ENCODE measurements at regions not wholly inside any gene's neighbourhood (a gene's known extent, or its start where the extent isn't known, plus 50 kb on each side); places are given as distances from the start of the nearest gene placed in this dataset.
"Not testable (repeated sequence)": the region's sequence is repeated elsewhere in the genome, so short reads cannot be mapped to it uniquely, and the experiment has no call there.

DNA sequence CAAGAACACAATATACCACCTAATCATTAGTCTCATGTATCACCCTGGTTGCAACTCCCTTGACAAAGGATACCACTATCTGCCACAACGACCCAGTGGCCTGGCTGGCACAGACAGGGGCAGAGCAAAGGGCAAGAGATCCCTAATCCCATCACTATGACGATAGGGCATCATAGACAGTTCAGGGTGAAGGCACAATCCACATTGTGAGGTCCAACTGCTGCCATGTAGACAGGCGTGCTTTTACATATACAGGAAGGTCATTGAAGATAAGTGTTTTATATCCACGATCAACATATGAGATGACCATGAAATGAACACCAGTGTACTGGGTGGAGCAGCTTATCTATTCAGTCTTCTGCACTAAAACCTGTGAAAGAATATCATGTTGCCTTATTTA, 94.6 kb downstream of the IGLL1 start:
- H3K27ac ChIP-seq (ENCODE audit: poor library complexity, severe bottlenecking): no peak overlapping the region
- ATAC-seq (ENCODE audit: low read depth) (peak; percentile 86), DNase-seq (ENCODE audit: low spot score) (no peak)
- no peak overlapping the region for H3K4me3 ChIP-seq (ENCODE audit: severe bottlenecking)
- H3K4me1 ChIP-seq (ENCODE audit: insufficient read depth, poor library complexity, severe bottlenecking): no peaks in the 10 kb centered on the region
- TF ChIP-seq, protein P1, sequence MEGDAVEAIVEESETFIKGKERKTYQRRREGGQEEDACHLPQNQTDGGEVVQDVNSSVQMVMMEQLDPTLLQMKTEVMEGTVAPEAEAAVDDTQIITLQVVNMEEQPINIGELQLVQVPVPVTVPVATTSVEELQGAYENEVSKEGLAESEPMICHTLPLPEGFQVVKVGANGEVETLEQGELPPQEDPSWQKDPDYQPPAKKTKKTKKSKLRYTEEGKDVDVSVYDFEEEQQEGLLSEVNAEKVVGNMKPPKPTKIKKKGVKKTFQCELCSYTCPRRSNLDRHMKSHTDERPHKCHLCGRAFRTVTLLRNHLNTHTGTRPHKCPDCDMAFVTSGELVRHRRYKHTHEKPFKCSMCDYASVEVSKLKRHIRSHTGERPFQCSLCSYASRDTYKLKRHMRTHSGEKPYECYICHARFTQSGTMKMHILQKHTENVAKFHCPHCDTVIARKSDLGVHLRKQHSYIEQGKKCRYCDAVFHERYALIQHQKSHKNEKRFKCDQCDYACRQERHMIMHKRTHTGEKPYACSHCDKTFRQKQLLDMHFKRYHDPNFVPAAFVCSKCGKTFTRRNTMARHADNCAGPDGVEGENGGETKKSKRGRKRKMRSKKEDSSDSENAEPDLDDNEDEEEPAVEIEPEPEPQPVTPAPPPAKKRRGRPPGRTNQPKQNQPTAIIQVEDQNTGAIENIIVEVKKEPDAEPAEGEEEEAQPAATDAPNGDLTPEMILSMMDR (IDR thresholded peaks at IDR 0.05; ENCODE audit: poor library complexity, severe bottlenecking): no peak
- H3K9me3 ChIP-seq (ENCODE audit: severe bottlenecking): no peaks in the 10 kb centered on the region
- no peaks in the 10 kb centered on the region for H3K36me3 ChIP-seq (ENCODE audit: low read depth)
- H3K27me3 ChIP-seq (ENCODE audit: insufficient read depth, poor library complexity, severe bottlenecking): peaks cover 8% of the 10 kb centered on the region

DNA sequence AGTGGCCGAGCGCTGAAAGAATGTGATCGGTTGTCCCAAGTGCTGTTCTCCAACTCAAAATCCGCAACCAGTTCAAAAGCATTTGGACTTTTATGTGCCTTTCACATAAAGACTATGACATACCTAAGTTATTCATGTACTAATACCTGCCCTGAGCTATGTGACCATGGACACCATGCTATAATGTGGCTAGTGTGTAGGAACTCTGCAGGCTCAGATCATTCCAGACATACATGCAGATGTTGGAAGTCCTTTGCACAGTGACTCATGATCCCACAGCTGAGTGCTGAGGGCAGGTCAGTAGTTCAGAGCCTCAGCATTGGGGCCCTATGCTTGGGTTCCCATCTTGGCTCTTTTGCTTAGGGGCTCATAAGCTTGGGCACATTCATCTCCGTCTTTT, 95.4 kb downstream of the IGLL1 start:
- TF ChIP-seq, protein P1 (IDR thresholded peaks at IDR 0.05; ENCODE audit: poor library complexity, severe bottlenecking): no peak
- Histone ChIP-seq H3K4me1 (ENCODE audit: insufficient read depth, poor library complexity, severe bottlenecking) (no peaks in the 10 kb centered on the region), H3K9me3 (ENCODE audit: severe bottlenecking) (no peaks in the 10 kb centered on the region), H3K27ac (ENCODE audit: poor library complexity, severe bottlenecking) (no peak overlapping the region), H3K36me3 (ENCODE audit: low read depth) (no peaks in the 10 kb centered on the region), H3K27me3 (ENCODE audit: insufficient read depth, poor library complexity, severe bottlenecking) (peaks cover 8% of the 10 kb centered on the region), H3K4me3 (ENCODE audit: severe bottlenecking) (no peak overlapping the region)
- no peak for DNase-seq (ENCODE audit: low spot score)
- ATAC-seq (ENCODE audit: low read depth): no peak

DNA sequence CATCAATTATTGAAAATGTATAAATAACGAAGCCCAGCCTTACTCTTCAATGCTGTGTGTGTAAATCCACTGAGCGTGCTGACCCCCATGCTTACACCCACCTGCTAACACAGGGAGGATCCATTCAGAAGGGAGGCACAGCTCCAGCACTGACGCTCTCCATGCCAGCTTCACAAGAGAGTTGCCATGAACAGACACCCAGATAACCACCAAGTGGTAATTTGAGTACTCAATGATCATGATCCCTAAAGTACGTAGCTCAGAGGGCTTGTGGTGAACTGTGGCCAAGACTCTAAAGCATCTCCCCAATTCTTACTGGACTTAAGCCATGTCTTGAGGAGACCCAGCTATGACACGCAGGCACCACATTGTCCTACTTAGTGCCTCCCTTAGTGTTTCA, 98.7 kb downstream of the IGLL1 start:
- Histone ChIP-seq H3K4me1 (ENCODE audit: insufficient read depth, poor library complexity, severe bottlenecking) (no peaks in the 10 kb centered on the region), H3K36me3 (ENCODE audit: low read depth) (no peaks in the 10 kb centered on the region), H3K4me3 (ENCODE audit: severe bottlenecking) (no peak overlapping the region), H3K27ac (ENCODE audit: poor library complexity, severe bottlenecking) (no peak overlapping the region), H3K27me3 (ENCODE audit: insufficient read depth, poor library complexity, severe bottlenecking) (peaks cover 3% of the 10 kb centered on the region), H3K9me3 (ENCODE audit: severe bottlenecking) (no peaks in the 10 kb centered on the region)
- no peak for ATAC-seq (ENCODE audit: low read depth)
- DNase-seq (ENCODE audit: low spot score): no peak
- TF ChIP-seq, protein P1 (IDR thresholded peaks at IDR 0.05; ENCODE audit: poor library complexity, severe bottlenecking): no peak

DNA sequence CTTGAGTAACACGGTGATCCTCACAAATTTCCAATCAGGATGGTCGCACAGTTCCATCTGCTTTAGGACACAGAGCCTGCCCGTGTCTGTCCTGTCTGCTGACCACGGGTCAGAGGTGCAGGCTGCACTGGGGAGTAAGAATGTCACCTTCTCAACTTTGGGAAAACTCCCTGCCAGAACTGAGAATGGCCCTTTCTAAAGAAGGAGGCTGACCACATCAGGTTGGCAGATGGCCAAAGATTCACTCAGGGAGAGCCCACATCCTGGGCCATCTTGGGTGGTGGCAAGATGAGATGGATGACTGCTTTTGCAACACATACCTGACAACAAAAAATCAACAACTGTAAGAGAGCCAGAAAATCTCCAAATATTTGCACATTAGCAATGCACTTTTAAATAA, 101.9 kb downstream of the IGLL1 start:
- no peaks in the 10 kb centered on the region for H3K9me3 ChIP-seq (ENCODE audit: severe bottlenecking)
- no peaks in the 10 kb centered on the region for H3K4me1 ChIP-seq (ENCODE audit: insufficient read depth, poor library complexity, severe bottlenecking)
- TF ChIP-seq, protein P1 (IDR thresholded peaks at IDR 0.05; ENCODE audit: poor library complexity, severe bottlenecking): no peak
- H3K4me3 ChIP-seq (ENCODE audit: severe bottlenecking): no peak overlapping the region
- H3K27ac ChIP-seq (ENCODE audit: poor library complexity, severe bottlenecking): no peak overlapping the region
- ATAC-seq (ENCODE audit: low read depth) (no peak), DNase-seq (ENCODE audit: low spot score) (no peak)
- H3K27me3 ChIP-seq (ENCODE audit: insufficient read depth, poor library complexity, severe bottlenecking): no peaks in the 10 kb centered on the region
- no peaks in the 10 kb centered on the region for H3K36me3 ChIP-seq (ENCODE audit: low read depth)

DNA sequence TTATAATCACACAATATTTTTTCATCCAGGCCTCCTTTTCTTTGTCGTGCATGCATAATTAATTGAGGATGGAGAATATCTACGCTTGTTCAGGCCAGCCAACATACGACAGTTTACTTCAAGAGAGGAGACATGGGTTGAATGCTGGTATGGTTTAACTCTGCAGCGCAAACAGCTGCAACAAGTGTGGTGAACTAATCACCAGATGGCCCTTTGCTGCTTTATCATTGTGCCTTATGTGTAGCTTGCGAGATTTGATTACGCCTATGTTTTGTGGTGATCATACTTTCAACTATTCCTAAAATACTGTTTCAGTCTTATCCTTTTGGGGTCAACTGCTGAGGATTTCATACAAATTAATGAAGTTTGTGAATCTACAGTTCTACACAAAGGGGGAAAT, 105.6 kb downstream of the IGLL1 start:
- not testable (repeated sequence) for H3K4me1 ChIP-seq (ENCODE audit: insufficient read depth, poor library complexity, severe bottlenecking); H3K36me3 ChIP-seq (ENCODE audit: low read depth); H3K27me3 ChIP-seq (ENCODE audit: insufficient read depth, poor library complexity, severe bottlenecking); H3K4me3 ChIP-seq (ENCODE audit: severe bottlenecking); ATAC-seq (ENCODE audit: low read depth); DNase-seq (ENCODE audit: low spot score); H3K27ac ChIP-seq (ENCODE audit: poor library complexity, severe bottlenecking); H3K9me3 ChIP-seq (ENCODE audit: severe bottlenecking)

Measured in RWPE2 (cell line).